ENCODE measurements at regions not wholly inside any gene's neighbourhood (a gene's known extent, or its start where the extent isn't known, plus 50 kb on each side); places are given as distances from the start of the nearest gene placed in this dataset.

- Histone ChIP-seq H4K20me1 (ENCODE audit: control insufficient read depth, extremely low read depth, insufficient read depth, low read length) (no peaks in the 10 kb centered on the region), H3K4me3 (replicated peaks in 1 of 4; ENCODE audit: control extremely low read depth in 1 of 4, insufficient read depth in 1 of 4, low read depth in 3 of 4, low read length in 4 of 4) (no peak overlapping the region), H3K36me3 (ENCODE audit: control insufficient read depth, insufficient read depth, low read length) (no peaks in the 10 kb centered on the region), H3K9ac (ENCODE audit: insufficient read depth, low read length) (no peak overlapping the region), H3K4me1 (ENCODE audit: control insufficient read depth, extremely low read depth, insufficient read depth, low read length) (no peaks in the 10 kb centered on the region), H3K9me3 (ENCODE audit: control insufficient read depth, insufficient read depth, low read depth, low read length) (no peaks in the 10 kb centered on the region), H3K27ac (ENCODE audit: insufficient read depth, low read length) (no peak overlapping the region), H2AFZ (ENCODE audit: low read length) (no peak overlapping the region), H3K79me2 (ENCODE audit: control insufficient read depth, insufficient read depth, low read length) (no peaks in the 10 kb centered on the region), H3K27me3 (ENCODE audit: control insufficient read depth, insufficient read depth, low read length) (no peaks in the 10 kb centered on the region), H3K4me2 (ENCODE audit: extremely low read depth, insufficient read depth, low read length) (no peak overlapping the region)
- DNase-seq (ENCODE audit: low read depth in 2 of 2), result no peak
- TF ChIP-seq CTCF (conservative IDR thresholded peaks at IDR 0.05 in 1 of 2, IDR thresholded peaks at IDR 0.05 in 1 of 2; ENCODE audit: low read depth in 1 of 2, low read length in 2 of 2), result no peak
- no peak for TF ChIP-seq EZH2 (IDR thresholded peaks at IDR 0.05; ENCODE audit: low read length, missing control alignments)
These were observed 319.2 kb downstream of the ZNF621 start for GRCh38 chr3:40843851-40844548.

- Histone ChIP-seq H3K9ac (ENCODE audit: insufficient read depth, low read length) (no peak overlapping the region), H3K36me3 (ENCODE audit: control insufficient read depth, insufficient read depth, low read length) (no peaks in the 10 kb centered on the region), H4K20me1 (ENCODE audit: control insufficient read depth, extremely low read depth, insufficient read depth, low read length) (no peaks in the 10 kb centered on the region), H3K27ac (ENCODE audit: insufficient read depth, low read length) (no peak overlapping the region), H3K79me2 (ENCODE audit: control insufficient read depth, insufficient read depth, low read length) (no peaks in the 10 kb centered on the region), H2AFZ (ENCODE audit: low read length) (no peak overlapping the region), H3K9me3 (ENCODE audit: control insufficient read depth, insufficient read depth, low read depth, low read length) (no peaks in the 10 kb centered on the region), H3K4me2 (ENCODE audit: extremely low read depth, insufficient read depth, low read length) (no peak overlapping the region), H3K4me1 (ENCODE audit: control insufficient read depth, extremely low read depth, insufficient read depth, low read length) (no peaks in the 10 kb centered on the region), H3K4me3 (replicated peaks in 1 of 4; ENCODE audit: control extremely low read depth in 1 of 4, insufficient read depth in 1 of 4, low read depth in 3 of 4, low read length in 4 of 4) (no peak overlapping the region), H3K27me3 (ENCODE audit: control insufficient read depth, insufficient read depth, low read length) (no peaks in the 10 kb centered on the region)
- DNase-seq (ENCODE audit: low read depth in 2 of 2), result no peak
- no peak for TF ChIP-seq CTCF (conservative IDR thresholded peaks at IDR 0.05 in 1 of 2, IDR thresholded peaks at IDR 0.05 in 1 of 2; ENCODE audit: low read depth in 1 of 2, low read length in 2 of 2)
- no peak for TF ChIP-seq EZH2 (IDR thresholded peaks at IDR 0.05; ENCODE audit: low read length, missing control alignments)
These were observed 320.1 kb downstream of the ZNF621 start for GRCh38 chr3:40844896-40845295.

- Histone ChIP-seq H3K79me2 (ENCODE audit: control insufficient read depth, insufficient read depth, low read length) (no peaks in the 10 kb centered on the region), H2AFZ (ENCODE audit: low read length) (no peak overlapping the region), H3K9me3 (ENCODE audit: control insufficient read depth, insufficient read depth, low read depth, low read length) (no peaks in the 10 kb centered on the region), H3K27me3 (ENCODE audit: control insufficient read depth, insufficient read depth, low read length) (no peaks in the 10 kb centered on the region), H4K20me1 (ENCODE audit: control insufficient read depth, extremely low read depth, insufficient read depth, low read length) (no peaks in the 10 kb centered on the region), H3K36me3 (ENCODE audit: control insufficient read depth, insufficient read depth, low read length) (no peaks in the 10 kb centered on the region), H3K4me3 (replicated peaks in 1 of 4; ENCODE audit: control extremely low read depth in 1 of 4, insufficient read depth in 1 of 4, low read depth in 3 of 4, low read length in 4 of 4) (no peak overlapping the region), H3K4me2 (ENCODE audit: extremely low read depth, insufficient read depth, low read length) (no peak overlapping the region), H3K9ac (ENCODE audit: insufficient read depth, low read length) (no peak overlapping the region), H3K4me1 (ENCODE audit: control insufficient read depth, extremely low read depth, insufficient read depth, low read length) (no peaks in the 10 kb centered on the region), H3K27ac (ENCODE audit: insufficient read depth, low read length) (no peak overlapping the region)
- TF ChIP-seq CTCF (conservative IDR thresholded peaks at IDR 0.05 in 1 of 2, IDR thresholded peaks at IDR 0.05 in 1 of 2; ENCODE audit: low read depth in 1 of 2, low read length in 2 of 2) (no peak), EZH2 (IDR thresholded peaks at IDR 0.05; ENCODE audit: low read length, missing control alignments) (no peak)
- DNase-seq (ENCODE audit: low read depth in 2 of 2), result no peak
These were observed 320.7 kb downstream of the ZNF621 start for GRCh38 chr3:40845447-40845846.

All from fibroblast of lung (primary cell).